Ishikawa (cell line): ENCODE measurements at regions not wholly inside any gene's neighbourhood (a gene's known extent, or its start where the extent isn't known, plus 50 kb on each side); places are given as distances from the start of the nearest gene placed in this dataset.

ENCODE experiments used
- CEBPB ChIP-seq: IDR thresholded peaks from 2 replicates; pipeline ENCODE4 v1.6.1; 2012
- CREB1 ChIP-seq: IDR thresholded peaks from 2 replicates; pipeline ENCODE4 v1.6.1; 2012; ENCODE audit warnings: low read depth
- EGR1 ChIP-seq: IDR thresholded peaks from 2 replicates; pipeline ENCODE4 v1.6.1; 2012
- EP300 ChIP-seq: IDR thresholded peaks from 2 replicates; pipeline ENCODE4 v1.6.1; 2012; ENCODE audit warnings: borderline replicate concordance
- FOXM1 ChIP-seq: IDR thresholded peaks from 2 replicates; pipeline ENCODE4 v1.6.1; 2012; ENCODE audit warnings: low read depth, borderline replicate concordance
- MAX ChIP-seq: IDR thresholded peaks from 2 replicates; pipeline ENCODE4 v1.6.1; 2012
- NFIC ChIP-seq: IDR thresholded peaks from 2 replicates; pipeline ENCODE4 v1.6.1; 2012
- RAD21 ChIP-seq: IDR thresholded peaks from 2 replicates; pipeline ENCODE4 v1.6.1; 2012; ENCODE audit warnings: low read depth
- REST ChIP-seq: IDR thresholded peaks from 2 replicates; pipeline ENCODE4 v1.6.1; 2012; ENCODE audit warnings: low read depth, mild to moderate bottlenecking
- TAF1 ChIP-seq: IDR thresholded peaks from 2 replicates; pipeline ENCODE4 v1.6.1; 2012; ENCODE audit warnings: low read depth, mild to moderate bottlenecking
- TCF12 ChIP-seq: IDR thresholded peaks from 2 replicates; pipeline ENCODE4 v1.6.1; 2012; ENCODE audit warnings: low read depth
- TEAD4 ChIP-seq: IDR thresholded peaks from 2 replicates; pipeline ENCODE4 v1.6.1; 2012
- USF1 ChIP-seq: IDR thresholded peaks from 2 replicates; pipeline ENCODE4 v1.6.1; 2012
- YY1 ChIP-seq: IDR thresholded peaks from 2 replicates; pipeline ENCODE4 v1.6.1; 2012; ENCODE audit warnings: low read depth
- ZBTB7A ChIP-seq: IDR thresholded peaks from 2 replicates; pipeline ENCODE4 v1.6.1; 2012; ENCODE audit warnings: low read depth

GRCh38 chr10:113278221-113278620 lies 274.6 kb upstream of the HABP2 start:
- TF ChIP-seq TAF1 (no peak), ZBTB7A (no peak), TCF12 (no peak)

- TF ChIP-seq NFIC (no peak), USF1 (no peak)
These were observed 274.2 kb upstream of the HABP2 start for GRCh38 chr10:113278664-113279063.

- TF ChIP-seq CREB1 (no peak), FOXM1 (no peak), YY1 (no peak), TAF1 (no peak), MAX (no peak), EGR1 (no peak), TCF12 (no peak), EP300 (no peak), NFIC (no peak), ZBTB7A (no peak), CEBPB (no peak), TEAD4 (no peak), USF1 (no peak), REST (no peak), RAD21 (no peak)
These were observed 273.6 kb upstream of the HABP2 start for GRCh38 chr10:113279262-113279661.

GRCh38 chr10:113282564-113282963 lies 270.3 kb upstream of the HABP2 start:
- TF ChIP-seq NFIC (no peak), REST (no peak), EGR1 (no peak), USF1 (no peak), CEBPB (no peak), TAF1 (no peak), CREB1 (no peak), FOXM1 (no peak), ZBTB7A (no peak), TCF12 (no peak), YY1 (no peak), EP300 (no peak), TEAD4 (no peak)

- TF ChIP-seq TEAD4 (no peak), TCF12 (no peak), USF1 (no peak), RAD21 (no peak), MAX (no peak), CEBPB (no peak)
These were observed 269.7 kb upstream of the HABP2 start for GRCh38 chr10:113283189-113283588.

GRCh38 chr10:113284635-113285034 lies 268.2 kb upstream of the HABP2 start:
- no peak for TF ChIP-seq EGR1
- TF ChIP-seq FOXM1 = no peak
- no peak for TF ChIP-seq CREB1
- TF ChIP-seq REST = no peak
- TF ChIP-seq ZBTB7A = no peak
